ENCODE measurements at regions not wholly inside any gene's neighbourhood (a gene's known extent, or its start where the extent isn't known, plus 50 kb on each side); places are given as distances from the start of the nearest gene placed in this dataset.

DNA sequence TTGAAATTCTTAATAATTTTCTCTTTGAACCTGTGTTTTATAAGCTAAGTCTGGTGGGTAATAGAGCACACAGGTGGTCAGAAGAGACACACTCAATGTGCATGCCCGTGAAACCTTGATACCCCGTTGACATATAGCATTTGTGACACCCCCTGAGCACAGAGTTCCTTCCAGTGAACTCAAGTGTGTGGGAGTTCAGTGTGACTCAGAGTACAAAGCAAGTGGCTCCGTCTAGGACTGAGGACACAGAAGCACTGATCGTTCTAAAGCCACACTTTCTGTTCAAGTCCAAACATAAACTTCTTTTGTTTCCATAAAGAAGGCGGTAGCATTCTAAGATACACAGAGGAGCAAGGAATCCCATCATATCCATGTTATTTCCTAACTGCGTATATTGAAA is 523.6 kb downstream of the PID1 start:
- DNase-seq (ENCODE audit: low read depth, low spot score) (no peak), ATAC-seq (no peak)
- in situ Hi-C loops (cut with HindIII; ENCODE audit: low pct_unique_long_range_greater_than_20kb, low sequenced_read_pairs), result no loop called here
- no peaks in the 10 kb centered on the region for H3K4me1 ChIP-seq (ENCODE audit: control insufficient read depth, insufficient read depth, low read length)
- no peak overlapping the region for H3K27ac ChIP-seq (ENCODE audit: low read length)
- intact Hi-C loops (cut with micrococcal nuclease; ENCODE audit: unreplicated experiment), result no loop called here
- TF ChIP-seq, protein P1, sequence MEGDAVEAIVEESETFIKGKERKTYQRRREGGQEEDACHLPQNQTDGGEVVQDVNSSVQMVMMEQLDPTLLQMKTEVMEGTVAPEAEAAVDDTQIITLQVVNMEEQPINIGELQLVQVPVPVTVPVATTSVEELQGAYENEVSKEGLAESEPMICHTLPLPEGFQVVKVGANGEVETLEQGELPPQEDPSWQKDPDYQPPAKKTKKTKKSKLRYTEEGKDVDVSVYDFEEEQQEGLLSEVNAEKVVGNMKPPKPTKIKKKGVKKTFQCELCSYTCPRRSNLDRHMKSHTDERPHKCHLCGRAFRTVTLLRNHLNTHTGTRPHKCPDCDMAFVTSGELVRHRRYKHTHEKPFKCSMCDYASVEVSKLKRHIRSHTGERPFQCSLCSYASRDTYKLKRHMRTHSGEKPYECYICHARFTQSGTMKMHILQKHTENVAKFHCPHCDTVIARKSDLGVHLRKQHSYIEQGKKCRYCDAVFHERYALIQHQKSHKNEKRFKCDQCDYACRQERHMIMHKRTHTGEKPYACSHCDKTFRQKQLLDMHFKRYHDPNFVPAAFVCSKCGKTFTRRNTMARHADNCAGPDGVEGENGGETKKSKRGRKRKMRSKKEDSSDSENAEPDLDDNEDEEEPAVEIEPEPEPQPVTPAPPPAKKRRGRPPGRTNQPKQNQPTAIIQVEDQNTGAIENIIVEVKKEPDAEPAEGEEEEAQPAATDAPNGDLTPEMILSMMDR (IDR thresholded peaks at IDR 0.05), result no peak
- TF ChIP-seq TCF7L2 (IDR thresholded peaks at IDR 0.05; ENCODE audit: low read depth, low read length) (no peak), SIN3A (IDR thresholded peaks at IDR 0.05; ENCODE audit: borderline replicate concordance, insufficient read depth, low read depth, low read length) (no peak), REST (IDR thresholded peaks at IDR 0.05; ENCODE audit: insufficient read depth in 1 of 2, low read depth in 2 of 2, low read length in 1 of 2) (no peak), POLR2AphosphoS5 (IDR thresholded peaks at IDR 0.05; ENCODE audit: low read depth, low read length) (no peak)
- ChIA-PET POLR2A (no interaction called here), CTCF (no interaction called here)
- H3K36me3 ChIP-seq (ENCODE audit: control insufficient read depth, insufficient read depth, low read length), result no peaks in the 10 kb centered on the region
- H3K27me3 ChIP-seq (ENCODE audit: control insufficient read depth, insufficient read depth, low read length), result no peaks in the 10 kb centered on the region
- no TSS peak for BruUV-seq (replicated peaks)
- H3K4me3 ChIP-seq (ENCODE audit: low read depth in 2 of 2, low read length in 2 of 2), result no peak overlapping the region
- no peaks in the 10 kb centered on the region for H3K9me3 ChIP-seq (ENCODE audit: control insufficient read depth, insufficient read depth, low read depth, low read length)

- intact Hi-C loops (cut with micrococcal nuclease; ENCODE audit: unreplicated experiment) (no loop called here), in situ Hi-C loops (cut with HindIII; ENCODE audit: low pct_unique_long_range_greater_than_20kb, low sequenced_read_pairs) (no loop called here)
- CTCF ChIA-PET, result no interaction called here
Observed at GRCh38 chr2:228738671-228739380, 532.3 kb downstream of the PID1 start.

More at GRCh38 chr2:228738671-228739380, 532.3 kb downstream of the PID1 start:
- H3K9me3 ChIP-seq (ENCODE audit: control insufficient read depth, insufficient read depth, low read depth, low read length), result 0 out of 2 replicates have a peak, but pooled peaks cover 2% of the 10 kb centered on the region
- H3K27me3 ChIP-seq (ENCODE audit: control insufficient read depth, insufficient read depth, low read length), result no peaks in the 10 kb centered on the region
- H3K36me3 ChIP-seq (ENCODE audit: control insufficient read depth, insufficient read depth, low read length), result no peaks in the 10 kb centered on the region
- no peak overlapping the region for H3K27ac ChIP-seq (ENCODE audit: low read length)
- TF ChIP-seq SIN3A (IDR thresholded peaks at IDR 0.05; ENCODE audit: borderline replicate concordance, insufficient read depth, low read depth, low read length) (no peak), POLR2AphosphoS5 (IDR thresholded peaks at IDR 0.05; ENCODE audit: low read depth, low read length) (no peak), REST (IDR thresholded peaks at IDR 0.05; ENCODE audit: insufficient read depth in 1 of 2, low read depth in 2 of 2, low read length in 1 of 2) (no peak), TCF7L2 (IDR thresholded peaks at IDR 0.05; ENCODE audit: low read depth, low read length) (no peak)
- TF ChIP-seq, protein P1 (IDR thresholded peaks at IDR 0.05), result no peak
- no peak for DNase-seq (ENCODE audit: low read depth, low spot score)
- POLR2A ChIA-PET, result no interaction called here
- no peak overlapping the region for H3K4me3 ChIP-seq (ENCODE audit: low read depth in 2 of 2, low read length in 2 of 2)
- BruUV-seq (replicated peaks), result no TSS peak
- no peak for ATAC-seq
- no peaks in the 10 kb centered on the region for H3K4me1 ChIP-seq (ENCODE audit: control insufficient read depth, insufficient read depth, low read length)

Data from Panc1 (cell line).